B cell (primary cell): ENCODE measurements at regions not wholly inside any gene's neighbourhood (a gene's known extent, or its start where the extent isn't known, plus 50 kb on each side); places are given as distances from the start of the nearest gene placed in this dataset.

Experiments
- ATAC-seq: fragments of 200-7000 bp; cut with Tn5 transposase; one replicate; pipeline ENCODE4 v1.10.0; 2021; ENCODE audit warnings: low read depth, mild to moderate bottlenecking, moderate number of reproducible peaks, moderate library complexity
- CTCF ChIA-PET: fragments of 350-600 bp; sonication (Branson Sonifier 250); formaldehyde crosslinking; loops from one replicate; lab custom pipeline; 2021; ENCODE audit warnings: antibody characterized with exemption, inconsistent platforms; lab: Charles Lee
- POLR2A ChIA-PET: fragments of 350-600 bp; sonication (Branson Sonifier 250); formaldehyde crosslinking; loops from one replicate; lab custom pipeline; 2021; ENCODE audit warnings: antibody characterized with exemption; lab: Charles Lee
- DNase-seq: peaks from one replicate; pipeline ENCODE4 v3.0.0; 2013
- H2AFZ ChIP-seq: 2 replicates; pipeline ENCODE4 v1.6.1; 2012; ENCODE audit warnings: mild to moderate bottlenecking, low read depth, low read length; ENCODE audit not compliant: insufficient read depth, poor library complexity, severe bottlenecking
- H3K27ac ChIP-seq, 2 donors: 1 replicate in 1 of 2; 2 replicates in 1 of 2; pipeline ENCODE4 v1.5.1; 2012 to 2013; ENCODE audit warnings: low read length in 2 of 2, mild to moderate bottlenecking in 2 of 2, moderate library complexity in 1 of 2
- H3K27me3 ChIP-seq, 4 experiments: fragments of 200-600 bp in 1 of 4; sonication (generic) in 1 of 4; replicated peaks in 1 of 4; 1 replicate in 2 of 4; 2 replicates in 2 of 4; pipeline versions ENCODE4 v1.6.1 to v1.7.0; 2013 to 2016; ENCODE audit warnings: low read length in 3 of 4, mild to moderate bottlenecking in 2 of 4, mixed read lengths in 1 of 4, moderate library complexity in 1 of 4; ENCODE audit not compliant: insufficient read depth in 4 of 4, control insufficient read depth in 3 of 4; ENCODE audit errors: control extremely low read depth in 1 of 4
- H3K36me3 ChIP-seq, 2 experiments: replicated peaks in 1 of 2; 1 replicate in 1 of 2; 2 replicates in 1 of 2; pipeline versions ENCODE4 v1.6.1 to v1.7.1; 2013; ENCODE audit warnings: low read length in 1 of 2; ENCODE audit not compliant: insufficient read depth in 2 of 2, control insufficient read depth in 1 of 2; ENCODE audit errors: control extremely low read depth in 1 of 2, extremely low read depth in 1 of 2
- H3K4me1 ChIP-seq, 2 donors: fragments of 200-600 bp in 1 of 2; sonication (generic) in 1 of 2; 1 replicate in 1 of 2; 2 replicates in 1 of 2; pipeline versions ENCODE4 v1.5.1 to v1.6.1; 2013 to 2017; ENCODE audit warnings: low read length in 2 of 2; ENCODE audit not compliant: control insufficient read depth in 2 of 2, insufficient read depth in 2 of 2
- H3K4me2 ChIP-seq: replicated peaks from 2 replicates; pipeline ENCODE3; 2012; ENCODE audit warnings: mild to moderate bottlenecking, low read depth, low read length; ENCODE audit not compliant: poor library complexity, severe bottlenecking
- H3K4me3 ChIP-seq, 5 experiments: fragments of 200-600 bp in 1 of 5; sonication (generic) in 1 of 5; 1 replicate in 3 of 5; 2 replicates in 2 of 5; pipeline versions ENCODE4 v1.5.1 to v1.7.0; 2011 to 2016; ENCODE audit warnings: low read length in 4 of 5, mild to moderate bottlenecking in 4 of 5, low read depth in 2 of 5, control low read depth in 1 of 5, moderate library complexity in 1 of 5; ENCODE audit not compliant: insufficient read depth in 1 of 5; ENCODE audit errors: control extremely low read depth in 1 of 5, extremely low read depth in 1 of 5
- H3K79me2 ChIP-seq: fragments of 200-600 bp; sonication (generic); one replicate; pipeline ENCODE4 v1.6.0; 2016; ENCODE audit warnings: low read length; ENCODE audit not compliant: control insufficient read depth, insufficient read depth
- H3K9ac ChIP-seq: fragments of 200-600 bp; sonication (generic); 2 replicates; pipeline ENCODE4 v1.6.1; 2017; ENCODE audit warnings: mild to moderate bottlenecking, low read length, moderate library complexity
- H3K9me3 ChIP-seq, 3 donors: one replicate each; pipeline versions ENCODE4 v1.6.1 to v1.7.1; 2013; ENCODE audit warnings: low read length in 2 of 3; ENCODE audit not compliant: control insufficient read depth in 2 of 3, insufficient read depth in 1 of 3; ENCODE audit errors: control extremely low read depth in 1 of 3
- H4K20me1 ChIP-seq: 2 replicates; pipeline ENCODE4 v1.6.0; 2012; ENCODE audit warnings: mild to moderate bottlenecking, low read length; ENCODE audit not compliant: insufficient read depth, control insufficient read depth, poor library complexity, severe bottlenecking
- H3K27ac Mint-ChIP-seq: one replicate; pipeline ENCODE4 v1.8.0; 2021; ENCODE audit warnings: mixed read lengths
- H3K27me3 Mint-ChIP-seq: one replicate; pipeline ENCODE4 v1.8.0; 2021; ENCODE audit warnings: mixed read lengths
- H3K4me1 Mint-ChIP-seq: one replicate; pipeline ENCODE4 v1.8.0; 2021; ENCODE audit warnings: mixed read lengths
- H3K4me3 Mint-ChIP-seq: one replicate; pipeline ENCODE4 v1.8.0; 2021; ENCODE audit warnings: mixed read lengths
- H3K9me3 Mint-ChIP-seq: one replicate; pipeline ENCODE4 v1.8.0; 2022; ENCODE audit warnings: mixed read lengths; ENCODE audit not compliant: insufficient read depth
- EZH2 ChIP-seq: IDR thresholded peaks from 2 replicates; pipeline ENCODE4 v1.6.1; 2012; ENCODE audit warnings: borderline replicate concordance, low read depth, mild to moderate bottlenecking, moderate library complexity, low read length; ENCODE audit not compliant: insufficient read depth, poor library complexity, severe bottlenecking
- WGBS: methylation state at CpG from one replicate; pipeline ENCODE4 v1.1.5; 2013; ENCODE audit warnings: missing lambda C conversion rate; ENCODE audit not compliant: insufficient coverage; 5-methylcytosine and 5-hydroxymethylcytosine counted together
- intact Hi-C: fragments of 100-400 bp; cut with micrococcal nuclease; formaldehyde crosslinking; loops from one replicate; pipeline ENCODE4 v1.10.0; 2022
- TF ChIP-seq, protein P1 (sequence below): fragments of 200-600 bp; IDR thresholded peaks from one replicate; pipeline ENCODE4 v1.8.0; 2022; ENCODE audit warnings: antibody characterized with exemption, mild to moderate bottlenecking

DNA sequence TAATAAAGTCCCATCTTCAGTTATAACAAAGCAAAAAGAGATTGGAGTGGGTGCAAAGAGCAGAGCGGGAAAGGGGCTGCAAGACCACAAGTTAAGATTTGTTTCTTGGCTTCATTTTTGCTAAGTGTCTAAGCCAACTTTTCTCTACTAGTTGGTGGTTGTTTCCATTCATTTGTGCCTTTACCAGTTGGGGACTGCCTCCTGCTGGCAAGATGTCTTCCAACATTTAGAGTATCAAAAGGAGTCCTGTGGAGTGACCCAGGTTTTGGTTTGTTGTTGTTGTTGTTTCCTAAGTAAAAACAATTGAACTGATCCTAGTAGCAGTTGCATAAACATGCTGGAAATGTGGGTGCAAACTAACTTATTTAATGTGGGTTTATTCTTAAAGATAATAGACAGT is 121.1 kb downstream of the SPATA18 start:
- Histone ChIP-seq H3K4me1 (no peaks in the 10 kb centered on the region), H3K4me3 (no peak overlapping the region), H3K9ac (no peak overlapping the region), H4K20me1 (no peaks in the 10 kb centered on the region), H2AFZ (no peak overlapping the region), H3K36me3 (no peaks in the 10 kb centered on the region), H3K27me3 (no peaks in the 10 kb centered on the region), H3K79me2 (no peaks in the 10 kb centered on the region), H3K27ac (no peak overlapping the region), H3K9me3 (peaks cover 0 to 4% (median 0%) of the 10 kb centered on the region in 3 donors), H3K4me2 (no peak overlapping the region)
- H3K27ac Mint-ChIP-seq = no peak overlapping the region
- H3K4me3 Mint-ChIP-seq = no peak overlapping the region
- no peaks in the 10 kb centered on the region for H3K4me1 Mint-ChIP-seq
- TF ChIP-seq, protein P1, sequence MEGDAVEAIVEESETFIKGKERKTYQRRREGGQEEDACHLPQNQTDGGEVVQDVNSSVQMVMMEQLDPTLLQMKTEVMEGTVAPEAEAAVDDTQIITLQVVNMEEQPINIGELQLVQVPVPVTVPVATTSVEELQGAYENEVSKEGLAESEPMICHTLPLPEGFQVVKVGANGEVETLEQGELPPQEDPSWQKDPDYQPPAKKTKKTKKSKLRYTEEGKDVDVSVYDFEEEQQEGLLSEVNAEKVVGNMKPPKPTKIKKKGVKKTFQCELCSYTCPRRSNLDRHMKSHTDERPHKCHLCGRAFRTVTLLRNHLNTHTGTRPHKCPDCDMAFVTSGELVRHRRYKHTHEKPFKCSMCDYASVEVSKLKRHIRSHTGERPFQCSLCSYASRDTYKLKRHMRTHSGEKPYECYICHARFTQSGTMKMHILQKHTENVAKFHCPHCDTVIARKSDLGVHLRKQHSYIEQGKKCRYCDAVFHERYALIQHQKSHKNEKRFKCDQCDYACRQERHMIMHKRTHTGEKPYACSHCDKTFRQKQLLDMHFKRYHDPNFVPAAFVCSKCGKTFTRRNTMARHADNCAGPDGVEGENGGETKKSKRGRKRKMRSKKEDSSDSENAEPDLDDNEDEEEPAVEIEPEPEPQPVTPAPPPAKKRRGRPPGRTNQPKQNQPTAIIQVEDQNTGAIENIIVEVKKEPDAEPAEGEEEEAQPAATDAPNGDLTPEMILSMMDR = no peak
- TF ChIP-seq EZH2 = no peak
- POLR2A ChIA-PET = no interaction called here
- H3K27me3 Mint-ChIP-seq = no peaks in the 10 kb centered on the region
- intact Hi-C loops = no loop called here
- ATAC-seq (no peak), DNase-seq (no peak)
- CTCF ChIA-PET = no interaction called here
- no CpG with 5 or more reads among the region's 1 CpG for WGBS
- no peaks in the 10 kb centered on the region for H3K9me3 Mint-ChIP-seq

DNA sequence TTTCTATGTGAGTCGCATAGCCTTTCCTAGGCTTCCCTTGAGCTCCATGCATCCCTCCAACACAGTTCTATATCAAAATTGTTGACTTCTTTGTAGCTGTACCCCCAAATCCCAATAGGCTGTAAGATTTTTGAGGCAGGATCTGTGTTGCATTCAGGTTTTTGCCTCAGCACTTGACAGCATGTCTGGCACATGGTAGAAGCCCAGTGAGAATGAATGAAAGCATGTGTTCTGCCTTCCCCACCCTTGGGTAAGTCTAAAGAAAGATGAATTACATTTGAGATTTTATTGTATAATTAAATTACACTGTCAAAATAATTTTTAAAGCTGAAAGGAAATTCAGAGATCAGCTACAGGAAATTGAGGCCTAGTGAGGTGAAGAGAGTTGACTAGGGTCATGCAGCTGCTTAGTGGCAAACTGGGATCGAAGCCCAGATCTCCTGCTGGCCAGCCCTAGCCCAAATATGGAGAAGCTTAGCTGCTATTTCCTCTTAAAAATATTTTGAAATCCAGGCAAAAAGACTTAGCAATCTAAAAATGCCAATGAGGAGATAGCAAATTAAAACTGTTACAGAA is 122.5 kb downstream of the SPATA18 start:
- H3K79me2 ChIP-seq = no peaks in the 10 kb centered on the region
- intact Hi-C loops = no loop called here
- ChIA-PET CTCF (interaction anchor here (1.2 kb wide), 1 partner anchor 277 kb away, joined by 4 read pairs; no protein-coding TSS in a partner anchor), POLR2A (no interaction called here)
- H3K4me1 ChIP-seq = no peaks in the 10 kb centered on the region
- H3K9me3 ChIP-seq = peaks cover 0 to 4% (median 0%) of the 10 kb centered on the region in 3 donors
- H3K9me3 Mint-ChIP-seq = no peaks in the 10 kb centered on the region
- no peaks in the 10 kb centered on the region for H3K4me1 Mint-ChIP-seq
- H3K4me3 ChIP-seq = no peak overlapping the region
- H4K20me1 ChIP-seq = no peaks in the 10 kb centered on the region
- H3K27me3 ChIP-seq = no peaks in the 10 kb centered on the region
- H3K36me3 ChIP-seq = no peaks in the 10 kb centered on the region
- H3K27ac Mint-ChIP-seq = no peak overlapping the region
- H2AFZ ChIP-seq = no peak overlapping the region
- DNase-seq (no peak), ATAC-seq (no peak)
- TF ChIP-seq, protein P1 = no peak
- no peak for TF ChIP-seq EZH2
- no peak overlapping the region for H3K4me2 ChIP-seq
- no peak overlapping the region for H3K9ac ChIP-seq
- H3K27ac ChIP-seq = no peak overlapping the region
- no peaks in the 10 kb centered on the region for H3K27me3 Mint-ChIP-seq
- WGBS = 20% methylated on average over 1 of the region's 2 CpGs
- H3K4me3 Mint-ChIP-seq = no peak overlapping the region
